ENCODE measurements at regions not wholly inside any gene's neighbourhood (a gene's known extent, or its start where the extent isn't known, plus 50 kb on each side); places are given as distances from the start of the nearest gene placed in this dataset.

DNA sequence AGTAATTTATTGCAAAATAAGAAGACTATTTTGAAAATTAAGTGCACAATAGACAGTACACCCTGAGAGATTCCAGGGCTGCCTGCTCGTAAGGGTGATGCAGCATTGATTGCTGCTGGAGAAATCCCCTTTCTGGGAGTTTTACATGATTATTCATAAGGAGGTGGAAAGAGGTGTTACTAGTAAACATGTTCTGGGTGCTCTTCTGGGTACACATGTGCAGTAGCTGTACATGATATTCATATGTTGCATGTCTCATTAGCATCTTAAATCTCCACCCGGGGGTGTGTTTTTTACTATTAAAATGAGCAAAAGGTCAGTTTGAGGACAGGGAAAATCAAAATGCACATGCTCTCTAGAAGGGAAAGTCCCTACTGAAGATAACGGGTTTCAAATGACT, 264.8 kb downstream of the CDK5RAP2 start:
- WGBS (ENCODE audit: insufficient coverage), result 75% methylated on average over 2 of the region's 3 CpGs
- H3K9me3 ChIP-seq (ENCODE audit: control extremely low read depth in 1 of 3, control insufficient read depth in 2 of 3, insufficient read depth in 1 of 3, low read length in 2 of 3), result peaks cover 0 to 3% (median 1%) of the 10 kb centered on the region in 3 donors
- CTCF ChIA-PET, result no interaction called here
- H3K36me3 ChIP-seq (replicated peaks in 1 of 2; ENCODE audit: control extremely low read depth in 1 of 2, control insufficient read depth in 1 of 2, extremely low read depth in 1 of 2, insufficient read depth in 2 of 2, low read length in 1 of 2), result no peaks in the 10 kb centered on the region
- TF ChIP-seq EZH2 (IDR thresholded peaks at IDR 0.05; ENCODE audit: borderline replicate concordance, insufficient read depth, low read depth, low read length, poor library complexity, severe bottlenecking), result no peak
- TF ChIP-seq, protein P1, sequence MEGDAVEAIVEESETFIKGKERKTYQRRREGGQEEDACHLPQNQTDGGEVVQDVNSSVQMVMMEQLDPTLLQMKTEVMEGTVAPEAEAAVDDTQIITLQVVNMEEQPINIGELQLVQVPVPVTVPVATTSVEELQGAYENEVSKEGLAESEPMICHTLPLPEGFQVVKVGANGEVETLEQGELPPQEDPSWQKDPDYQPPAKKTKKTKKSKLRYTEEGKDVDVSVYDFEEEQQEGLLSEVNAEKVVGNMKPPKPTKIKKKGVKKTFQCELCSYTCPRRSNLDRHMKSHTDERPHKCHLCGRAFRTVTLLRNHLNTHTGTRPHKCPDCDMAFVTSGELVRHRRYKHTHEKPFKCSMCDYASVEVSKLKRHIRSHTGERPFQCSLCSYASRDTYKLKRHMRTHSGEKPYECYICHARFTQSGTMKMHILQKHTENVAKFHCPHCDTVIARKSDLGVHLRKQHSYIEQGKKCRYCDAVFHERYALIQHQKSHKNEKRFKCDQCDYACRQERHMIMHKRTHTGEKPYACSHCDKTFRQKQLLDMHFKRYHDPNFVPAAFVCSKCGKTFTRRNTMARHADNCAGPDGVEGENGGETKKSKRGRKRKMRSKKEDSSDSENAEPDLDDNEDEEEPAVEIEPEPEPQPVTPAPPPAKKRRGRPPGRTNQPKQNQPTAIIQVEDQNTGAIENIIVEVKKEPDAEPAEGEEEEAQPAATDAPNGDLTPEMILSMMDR (IDR thresholded peaks at IDR 0.05), result no peak
- H4K20me1 ChIP-seq (ENCODE audit: control insufficient read depth, insufficient read depth, low read length, poor library complexity, severe bottlenecking), result no peaks in the 10 kb centered on the region
- H3K27me3 ChIP-seq (replicated peaks in 1 of 4; ENCODE audit: control extremely low read depth in 1 of 4, control insufficient read depth in 3 of 4, insufficient read depth in 4 of 4, low read length in 3 of 4), result no peaks in the 10 kb centered on the region
- H3K4me2 ChIP-seq (replicated peaks; ENCODE audit: low read depth, low read length, poor library complexity, severe bottlenecking), result no peak overlapping the region
- no peak overlapping the region for H3K4me3 ChIP-seq (ENCODE audit: control extremely low read depth in 1 of 5, extremely low read depth in 1 of 5, insufficient read depth in 1 of 5, low read depth in 2 of 5, low read length in 4 of 5)
- H3K27ac ChIP-seq (ENCODE audit: low read length in 2 of 2), result no peak overlapping the region
- Mint-ChIP-seq H3K9me3 (ENCODE audit: insufficient read depth) (peaks cover 3% of the 10 kb centered on the region), H3K27ac (no peak overlapping the region), H3K4me3 (no peak overlapping the region), H3K27me3 (peaks cover 13% of the 10 kb centered on the region), H3K4me1 (no peaks in the 10 kb centered on the region)
- no peak for DNase-seq
- no peaks in the 10 kb centered on the region for H3K79me2 ChIP-seq (ENCODE audit: control insufficient read depth, insufficient read depth, low read length)
- ATAC-seq (ENCODE audit: low read depth), result no peak
- POLR2A ChIA-PET, result no interaction called here
- H2AFZ ChIP-seq (ENCODE audit: insufficient read depth, low read depth, low read length, poor library complexity, severe bottlenecking), result no peak overlapping the region
- H3K9ac ChIP-seq (ENCODE audit: low read length), result no peak overlapping the region
- H3K4me1 ChIP-seq (ENCODE audit: control insufficient read depth in 2 of 2, insufficient read depth in 2 of 2, low read length in 2 of 2), result no peaks in the 10 kb centered on the region
- intact Hi-C loops (cut with micrococcal nuclease), result no loop called here

DNA sequence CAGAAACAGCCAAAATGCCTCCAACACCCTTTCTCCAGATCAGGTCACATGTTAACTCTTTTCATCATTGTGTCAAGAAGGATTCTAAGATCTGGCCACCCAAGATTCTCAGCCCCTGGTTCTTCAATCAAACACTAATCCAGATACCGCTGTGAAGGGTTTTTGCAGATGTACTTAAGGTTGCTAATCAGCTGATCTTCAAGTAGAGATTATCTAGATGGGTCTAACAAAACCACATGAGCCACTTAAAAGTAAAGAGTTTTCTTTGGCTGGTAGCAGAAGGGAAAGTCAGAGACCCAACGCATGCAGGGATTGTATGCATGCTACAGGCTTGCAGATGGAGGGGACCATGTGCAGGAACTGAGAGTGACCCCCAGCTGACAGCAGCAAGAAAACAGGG, 267.9 kb downstream of the CDK5RAP2 start:
- Histone ChIP-seq H3K9ac (ENCODE audit: low read length) (no peak overlapping the region), H3K4me2 (replicated peaks; ENCODE audit: low read depth, low read length, poor library complexity, severe bottlenecking) (no peak overlapping the region), H3K27me3 (replicated peaks in 1 of 4; ENCODE audit: control extremely low read depth in 1 of 4, control insufficient read depth in 3 of 4, insufficient read depth in 4 of 4, low read length in 3 of 4) (no peaks in the 10 kb centered on the region), H3K9me3 (ENCODE audit: control extremely low read depth in 1 of 3, control insufficient read depth in 2 of 3, insufficient read depth in 1 of 3, low read length in 2 of 3) (peaks cover 0 to 3% (median 1%) of the 10 kb centered on the region in 3 donors), H3K4me3 (ENCODE audit: control extremely low read depth in 1 of 5, extremely low read depth in 1 of 5, insufficient read depth in 1 of 5, low read depth in 2 of 5, low read length in 4 of 5) (no peak overlapping the region), H2AFZ (ENCODE audit: insufficient read depth, low read depth, low read length, poor library complexity, severe bottlenecking) (no peak overlapping the region), H3K4me1 (ENCODE audit: control insufficient read depth in 2 of 2, insufficient read depth in 2 of 2, low read length in 2 of 2) (no peaks in the 10 kb centered on the region), H3K27ac (ENCODE audit: low read length in 2 of 2) (no peak overlapping the region), H3K79me2 (ENCODE audit: control insufficient read depth, insufficient read depth, low read length) (no peaks in the 10 kb centered on the region), H3K36me3 (replicated peaks in 1 of 2; ENCODE audit: control extremely low read depth in 1 of 2, control insufficient read depth in 1 of 2, extremely low read depth in 1 of 2, insufficient read depth in 2 of 2, low read length in 1 of 2) (no peaks in the 10 kb centered on the region), H4K20me1 (ENCODE audit: control insufficient read depth, insufficient read depth, low read length, poor library complexity, severe bottlenecking) (no peaks in the 10 kb centered on the region)
- ATAC-seq (ENCODE audit: low read depth) (no peak), DNase-seq (no peak)
- intact Hi-C loops (cut with micrococcal nuclease), result no loop called here
- TF ChIP-seq, protein P1 (IDR thresholded peaks at IDR 0.05), result no peak
- TF ChIP-seq EZH2 (IDR thresholded peaks at IDR 0.05; ENCODE audit: borderline replicate concordance, insufficient read depth, low read depth, low read length, poor library complexity, severe bottlenecking), result no peak
- no peaks in the 10 kb centered on the region for H3K4me1 Mint-ChIP-seq
- POLR2A ChIA-PET, result no interaction called here
- peaks cover 19% of the 10 kb centered on the region for H3K27me3 Mint-ChIP-seq
- H3K27ac Mint-ChIP-seq, result no peak overlapping the region
- 100% methylated on average over 1 of the region's 2 CpGs for WGBS (ENCODE audit: insufficient coverage)
- H3K4me3 Mint-ChIP-seq, result no peak overlapping the region
- CTCF ChIA-PET, result no interaction called here
- peaks cover 3% of the 10 kb centered on the region for H3K9me3 Mint-ChIP-seq (ENCODE audit: insufficient read depth)
